ENCODE measurements at regions not wholly inside any gene's neighbourhood (a gene's known extent, or its start where the extent isn't known, plus 50 kb on each side); places are given as distances from the start of the nearest gene placed in this dataset.

DNA sequence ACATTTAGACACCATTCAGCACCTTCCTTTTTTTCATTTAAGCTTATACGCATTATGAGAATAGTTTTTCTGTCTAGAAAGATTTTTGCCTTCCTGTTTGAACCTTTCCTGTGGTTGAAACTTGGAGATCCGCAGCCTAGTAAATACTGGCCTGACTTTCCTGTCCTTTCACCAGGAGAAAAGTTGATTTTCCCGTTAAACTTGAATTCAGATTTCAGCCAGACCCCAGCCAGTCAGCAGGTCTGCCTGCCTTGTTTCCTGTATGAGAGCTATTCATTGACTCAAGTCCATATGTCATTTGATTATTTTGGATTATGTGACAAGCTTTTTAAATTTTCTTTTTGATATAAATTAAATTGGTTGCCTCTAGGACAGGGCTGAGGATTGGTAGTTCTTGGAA is 71.5 kb downstream of the EVX1 start:
- no peak overlapping the region for H3K27ac ChIP-seq (ENCODE audit: low read length)
- H3K4me3 ChIP-seq (ENCODE audit: low read depth in 2 of 2, low read length in 2 of 2): no peak overlapping the region
- H3K9me3 ChIP-seq (ENCODE audit: control insufficient read depth, insufficient read depth, low read depth, low read length): no peaks in the 10 kb centered on the region
- ATAC-seq (no peak), DNase-seq (ENCODE audit: low read depth, low spot score) (no peak)
- H3K36me3 ChIP-seq (ENCODE audit: control insufficient read depth, insufficient read depth, low read length): no peaks in the 10 kb centered on the region
- intact Hi-C loops (cut with micrococcal nuclease; ENCODE audit: unreplicated experiment) (no loop called here), in situ Hi-C loops (cut with HindIII; ENCODE audit: low pct_unique_long_range_greater_than_20kb, low sequenced_read_pairs) (no loop called here)
- no peaks in the 10 kb centered on the region for H3K4me1 ChIP-seq (ENCODE audit: control insufficient read depth, insufficient read depth, low read length)
- CTCF ChIA-PET: interaction anchor here (0.6 kb wide), 1 partner anchor 1815 kb away, joined by 5 read pairs; no protein-coding TSS in a partner anchor
- no peaks in the 10 kb centered on the region for H3K27me3 ChIP-seq (ENCODE audit: control insufficient read depth, insufficient read depth, low read length)
- POLR2A ChIA-PET: interaction anchor here (0.7 kb wide), 1 partner anchor 258 kb away, joined by 4 read pairs; no protein-coding TSS in a partner anchor
- BruUV-seq (replicated peaks): no TSS peak
- TF ChIP-seq POLR2AphosphoS5 (IDR thresholded peaks at IDR 0.05; ENCODE audit: low read depth, low read length): no peak
- TF ChIP-seq REST (IDR thresholded peaks at IDR 0.05; ENCODE audit: insufficient read depth in 1 of 2, low read depth in 2 of 2, low read length in 1 of 2): no peak
- no peak for TF ChIP-seq SIN3A (IDR thresholded peaks at IDR 0.05; ENCODE audit: borderline replicate concordance, insufficient read depth, low read depth, low read length)
- TF ChIP-seq TCF7L2 (IDR thresholded peaks at IDR 0.05; ENCODE audit: low read depth, low read length): no peak
- no peak for TF ChIP-seq CTCF (IDR thresholded peaks at IDR 0.05)

GRCh38 chr7:27315066-27315465 is 72.5 kb downstream of the EVX1 start:
- Histone ChIP-seq H3K27me3 (ENCODE audit: control insufficient read depth, insufficient read depth, low read length) (no peaks in the 10 kb centered on the region), H3K9me3 (ENCODE audit: control insufficient read depth, insufficient read depth, low read depth, low read length) (no peaks in the 10 kb centered on the region), H3K4me1 (ENCODE audit: control insufficient read depth, insufficient read depth, low read length) (no peaks in the 10 kb centered on the region), H3K36me3 (ENCODE audit: control insufficient read depth, insufficient read depth, low read length) (no peaks in the 10 kb centered on the region), H3K27ac (ENCODE audit: low read length) (no peak overlapping the region), H3K4me3 (ENCODE audit: low read depth in 2 of 2, low read length in 2 of 2) (no peak overlapping the region)
- ATAC-seq (no peak), DNase-seq (ENCODE audit: low read depth, low spot score) (no peak)
- POLR2A ChIA-PET: no interaction called here
- CTCF ChIA-PET: interaction anchor here (0.6 to 0.7 kb wide), 2 partner anchors 16 to 727 kb away, joined by 3 to 4 read pairs; no protein-coding TSS in a partner anchor
- intact Hi-C loops (cut with micrococcal nuclease; ENCODE audit: unreplicated experiment) (no loop called here), in situ Hi-C loops (cut with HindIII; ENCODE audit: low pct_unique_long_range_greater_than_20kb, low sequenced_read_pairs) (no loop called here)
- no peak for TF ChIP-seq POLR2AphosphoS5 (IDR thresholded peaks at IDR 0.05; ENCODE audit: low read depth, low read length)
- no peak for TF ChIP-seq SIN3A (IDR thresholded peaks at IDR 0.05; ENCODE audit: borderline replicate concordance, insufficient read depth, low read depth, low read length)
- TF ChIP-seq CTCF (IDR thresholded peaks at IDR 0.05): no peak
- TF ChIP-seq REST (IDR thresholded peaks at IDR 0.05; ENCODE audit: insufficient read depth in 1 of 2, low read depth in 2 of 2, low read length in 1 of 2): no peak
- TF ChIP-seq TCF7L2 (IDR thresholded peaks at IDR 0.05; ENCODE audit: low read depth, low read length): no peak
- no TSS peak for BruUV-seq (replicated peaks)
